A549 (cell line): ENCODE measurements at regions not wholly inside any gene's neighbourhood (a gene's known extent, or its start where the extent isn't known, plus 50 kb on each side); places are given as distances from the start of the nearest gene placed in this dataset.

ENCODE experiments used
- EHMT2 ChIP-seq: fragments of 200-600 bp; sonication (generic); IDR thresholded peaks from 2 replicates; pipeline ENCODE4 v1.6.1; 2016; ENCODE audit warnings: antibody characterized with exemption, low read depth, mild to moderate bottlenecking, moderate library complexity
- EP300 ChIP-seq, 2 experiments: fragments of >200 bp; sonication (Bioruptor Twin); formaldehyde crosslinking; IDR thresholded peaks; 2 replicates in 1 of 2; 3 replicates in 1 of 2; pipeline ENCODE4 v1.6.1; 2016 to 2017
- ESRRA ChIP-seq: fragments of 150-350 bp; IDR thresholded peaks from 2 replicates; pipeline ENCODE4 v1.6.1; 2014; ENCODE audit warnings: mild to moderate bottlenecking, low read length, borderline replicate concordance
- HDAC2 ChIP-seq: fragments of 200-600 bp; sonication (generic); IDR thresholded peaks from 2 replicates; pipeline ENCODE4 v1.6.1; 2016
- MYC ChIP-seq: IDR thresholded peaks from 2 replicates; pipeline ENCODE4 v1.6.1; 2012; ENCODE audit warnings: mild to moderate bottlenecking, inconsistent platforms, low read length, improper control_type of control experiment, borderline replicate concordance
- NR3C1 ChIP-seq: fragments of >200 bp; sonication (Bioruptor Twin); formaldehyde crosslinking; IDR thresholded peaks from 3 replicates; pipeline ENCODE4 v1.6.1; 2017
- POLR2A ChIP-seq: IDR thresholded peaks from 2 replicates; pipeline ENCODE4 v1.6.1; 2012; ENCODE audit warnings: mild to moderate bottlenecking, low read length
- RAD21 ChIP-seq, 2 experiments: fragments of >200 bp in 1 of 2; sonication (Bioruptor Twin) in 1 of 2; formaldehyde crosslinking in 1 of 2; IDR thresholded peaks in 1 of 2; conservative IDR thresholded peaks in 1 of 2; 2 replicates in 1 of 2; 3 replicates in 1 of 2; pipeline ENCODE4 v1.6.1; 2012 to 2018; ENCODE audit warnings: inconsistent platforms in 1 of 2
- RCOR1 ChIP-seq: fragments of 150-350 bp; IDR thresholded peaks from 2 replicates; pipeline ENCODE4 v1.6.1; 2014; ENCODE audit warnings: antibody characterized with exemption, low read length, low read depth
- RFX5 ChIP-seq: fragments of 450-650 bp; IDR thresholded peaks from 2 replicates; pipeline ENCODE4 v1.7.1; 2014; ENCODE audit warnings: antibody characterized with exemption, mild to moderate bottlenecking, moderate library complexity
- TF ChIP-seq, protein P1 (sequence below): fragments of >200 bp; sonication (Bioruptor Twin); formaldehyde crosslinking; IDR thresholded peaks from 3 replicates; pipeline ENCODE4 v1.5.1; 2016
- TF ChIP-seq, protein P2 (sequence below): fragments of 200-600 bp; sonication (generic); IDR thresholded peaks from 2 replicates; pipeline ENCODE4 v1.6.1; 2016; ENCODE audit warnings: antibody characterized with exemption, mild to moderate bottlenecking, moderate library complexity
- TF ChIP-seq, protein P3 (sequence below): fragments of 450-650 bp; IDR thresholded peaks from 2 replicates; pipeline ENCODE4 v1.6.1; 2014; ENCODE audit warnings: antibody characterized with exemption
- TF ChIP-seq, protein P4 (sequence below): IDR thresholded peaks from 2 replicates; pipeline ENCODE4 v1.6.1; 2012; ENCODE audit warnings: low read depth, borderline replicate concordance

DNA sequence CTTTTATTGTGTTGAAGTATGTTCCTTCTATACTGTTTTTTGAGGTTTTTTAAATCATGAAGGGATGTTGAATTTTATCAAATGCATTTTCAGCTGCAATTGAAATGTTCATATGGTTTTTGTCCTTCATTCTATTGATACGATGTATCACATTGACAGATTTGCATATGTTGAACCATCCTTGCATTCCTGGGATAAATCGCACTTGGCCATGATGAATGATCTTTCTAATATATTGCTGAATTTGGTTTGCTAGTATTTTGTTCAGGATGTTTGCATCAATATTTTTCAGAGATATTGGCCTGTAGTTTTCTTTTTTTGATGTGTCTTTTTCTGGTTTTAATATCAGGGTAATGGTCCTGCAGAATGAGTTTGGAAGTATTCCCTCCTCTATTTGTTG is 214.0 kb downstream of the LMO4 start:
- TF ChIP-seq, protein P1, sequence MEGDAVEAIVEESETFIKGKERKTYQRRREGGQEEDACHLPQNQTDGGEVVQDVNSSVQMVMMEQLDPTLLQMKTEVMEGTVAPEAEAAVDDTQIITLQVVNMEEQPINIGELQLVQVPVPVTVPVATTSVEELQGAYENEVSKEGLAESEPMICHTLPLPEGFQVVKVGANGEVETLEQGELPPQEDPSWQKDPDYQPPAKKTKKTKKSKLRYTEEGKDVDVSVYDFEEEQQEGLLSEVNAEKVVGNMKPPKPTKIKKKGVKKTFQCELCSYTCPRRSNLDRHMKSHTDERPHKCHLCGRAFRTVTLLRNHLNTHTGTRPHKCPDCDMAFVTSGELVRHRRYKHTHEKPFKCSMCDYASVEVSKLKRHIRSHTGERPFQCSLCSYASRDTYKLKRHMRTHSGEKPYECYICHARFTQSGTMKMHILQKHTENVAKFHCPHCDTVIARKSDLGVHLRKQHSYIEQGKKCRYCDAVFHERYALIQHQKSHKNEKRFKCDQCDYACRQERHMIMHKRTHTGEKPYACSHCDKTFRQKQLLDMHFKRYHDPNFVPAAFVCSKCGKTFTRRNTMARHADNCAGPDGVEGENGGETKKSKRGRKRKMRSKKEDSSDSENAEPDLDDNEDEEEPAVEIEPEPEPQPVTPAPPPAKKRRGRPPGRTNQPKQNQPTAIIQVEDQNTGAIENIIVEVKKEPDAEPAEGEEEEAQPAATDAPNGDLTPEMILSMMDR = no peak
- TF ChIP-seq, protein P2, sequence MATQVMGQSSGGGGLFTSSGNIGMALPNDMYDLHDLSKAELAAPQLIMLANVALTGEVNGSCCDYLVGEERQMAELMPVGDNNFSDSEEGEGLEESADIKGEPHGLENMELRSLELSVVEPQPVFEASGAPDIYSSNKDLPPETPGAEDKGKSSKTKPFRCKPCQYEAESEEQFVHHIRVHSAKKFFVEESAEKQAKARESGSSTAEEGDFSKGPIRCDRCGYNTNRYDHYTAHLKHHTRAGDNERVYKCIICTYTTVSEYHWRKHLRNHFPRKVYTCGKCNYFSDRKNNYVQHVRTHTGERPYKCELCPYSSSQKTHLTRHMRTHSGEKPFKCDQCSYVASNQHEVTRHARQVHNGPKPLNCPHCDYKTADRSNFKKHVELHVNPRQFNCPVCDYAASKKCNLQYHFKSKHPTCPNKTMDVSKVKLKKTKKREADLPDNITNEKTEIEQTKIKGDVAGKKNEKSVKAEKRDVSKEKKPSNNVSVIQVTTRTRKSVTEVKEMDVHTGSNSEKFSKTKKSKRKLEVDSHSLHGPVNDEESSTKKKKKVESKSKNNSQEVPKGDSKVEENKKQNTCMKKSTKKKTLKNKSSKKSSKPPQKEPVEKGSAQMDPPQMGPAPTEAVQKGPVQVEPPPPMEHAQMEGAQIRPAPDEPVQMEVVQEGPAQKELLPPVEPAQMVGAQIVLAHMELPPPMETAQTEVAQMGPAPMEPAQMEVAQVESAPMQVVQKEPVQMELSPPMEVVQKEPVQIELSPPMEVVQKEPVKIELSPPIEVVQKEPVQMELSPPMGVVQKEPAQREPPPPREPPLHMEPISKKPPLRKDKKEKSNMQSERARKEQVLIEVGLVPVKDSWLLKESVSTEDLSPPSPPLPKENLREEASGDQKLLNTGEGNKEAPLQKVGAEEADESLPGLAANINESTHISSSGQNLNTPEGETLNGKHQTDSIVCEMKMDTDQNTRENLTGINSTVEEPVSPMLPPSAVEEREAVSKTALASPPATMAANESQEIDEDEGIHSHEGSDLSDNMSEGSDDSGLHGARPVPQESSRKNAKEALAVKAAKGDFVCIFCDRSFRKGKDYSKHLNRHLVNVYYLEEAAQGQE = no peak
- TF ChIP-seq POLR2A = no peak
- TF ChIP-seq, protein P3, sequence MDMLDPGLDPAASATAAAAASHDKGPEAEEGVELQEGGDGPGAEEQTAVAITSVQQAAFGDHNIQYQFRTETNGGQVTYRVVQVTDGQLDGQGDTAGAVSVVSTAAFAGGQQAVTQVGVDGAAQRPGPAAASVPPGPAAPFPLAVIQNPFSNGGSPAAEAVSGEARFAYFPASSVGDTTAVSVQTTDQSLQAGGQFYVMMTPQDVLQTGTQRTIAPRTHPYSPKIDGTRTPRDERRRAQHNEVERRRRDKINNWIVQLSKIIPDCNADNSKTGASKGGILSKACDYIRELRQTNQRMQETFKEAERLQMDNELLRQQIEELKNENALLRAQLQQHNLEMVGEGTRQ = no peak
- TF ChIP-seq HDAC2 = no peak
- TF ChIP-seq RCOR1 = no peak
- no peak for TF ChIP-seq RFX5
- TF ChIP-seq EHMT2 = no peak
- no peak for TF ChIP-seq NR3C1
- no peak for TF ChIP-seq MYC
- no peak for TF ChIP-seq ESRRA
- TF ChIP-seq, protein P4, sequence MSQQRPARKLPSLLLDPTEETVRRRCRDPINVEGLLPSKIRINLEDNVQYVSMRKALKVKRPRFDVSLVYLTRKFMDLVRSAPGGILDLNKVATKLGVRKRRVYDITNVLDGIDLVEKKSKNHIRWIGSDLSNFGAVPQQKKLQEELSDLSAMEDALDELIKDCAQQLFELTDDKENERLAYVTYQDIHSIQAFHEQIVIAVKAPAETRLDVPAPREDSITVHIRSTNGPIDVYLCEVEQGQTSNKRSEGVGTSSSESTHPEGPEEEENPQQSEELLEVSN = no peak
- TF ChIP-seq EP300 (IDR thresholded peaks at IDR 0.05) = no peak
- no peak for TF ChIP-seq RAD21 (conservative IDR thresholded peaks at IDR 0.05 in 1 of 2, IDR thresholded peaks at IDR 0.05 in 1 of 2)
